ENCODE measurements at regions not wholly inside any gene's neighbourhood (a gene's known extent, or its start where the extent isn't known, plus 50 kb on each side); places are given as distances from the start of the nearest gene placed in this dataset.

- no peak for TF ChIP-seq CTCF (conservative IDR thresholded peaks at IDR 0.05; ENCODE audit: low read depth in 2 of 2)
- no peak for TF ChIP-seq JUNB (IDR thresholded peaks at IDR 0.05; ENCODE audit: unreplicated experiment)
- TF ChIP-seq POLR2AphosphoS5 (IDR thresholded peaks at IDR 0.05; ENCODE audit: low read depth), result no peak
Observed at GRCh38 chr19:30924670-30925069, 424.6 kb downstream of the TSHZ3 start (continued).

GRCh38 chr19:30924069-30924636 is 425.1 kb downstream of the TSHZ3 start:
- Histone ChIP-seq H3K36me3 (ENCODE audit: insufficient read depth) (no peaks in the 10 kb centered on the region), H3K79me2 (replicated peaks; ENCODE audit: insufficient read depth) (no peaks in the 10 kb centered on the region), H2AFZ (no peak overlapping the region), H3K4me3 (no peak overlapping the region), H3K27ac (ENCODE audit: low read depth) (no peak overlapping the region), H3K27me3 (ENCODE audit: insufficient read depth) (no peaks in the 10 kb centered on the region), H4K20me1 (replicated peaks; ENCODE audit: insufficient read depth) (no peaks in the 10 kb centered on the region), H3K4me2 (no peak overlapping the region), H3K9me2 (ENCODE audit: insufficient read depth) (peaks cover 10% of the 10 kb centered on the region; the same call in 1 of the 2 replicates), H3K4me1 (ENCODE audit: insufficient read depth) (no peaks in the 10 kb centered on the region), H3F3A (replicated peaks; ENCODE audit: low read depth) (no peaks in the 10 kb centered on the region)
- H3K4me3 Mint-ChIP-seq, result no peak overlapping the region
- H3K9me3 Mint-ChIP-seq, result no peaks in the 10 kb centered on the region; the same call in 2 of the 3 replicates
- ATAC-seq, result no peak
- H3K27ac Mint-ChIP-seq, result no peak overlapping the region
- peaks cover 15% of the 10 kb centered on the region for H3K4me1 Mint-ChIP-seq
- peaks cover 3% of the 10 kb centered on the region for H3K27me3 Mint-ChIP-seq (ENCODE audit: insufficient read depth, low read depth, poor library complexity)
- H3K36me3 Mint-ChIP-seq (ENCODE audit: low read depth), result peaks cover 7% of the 10 kb centered on the region; the same call in 2 of the 3 replicates
- DNase-seq (ENCODE audit: low spot score), result no peak
- TF ChIP-seq CREB1 (CRISPR knock-in tag; IDR thresholded peaks at IDR 0.05; ENCODE audit: low read depth), result no peak
- TF ChIP-seq JUNB (IDR thresholded peaks at IDR 0.05; ENCODE audit: unreplicated experiment), result no peak
- TF ChIP-seq REST (IDR thresholded peaks at IDR 0.05; ENCODE audit: unreplicated experiment), result no peak
- no peak for TF ChIP-seq EZH2phosphoT487 (IDR thresholded peaks at IDR 0.05; ENCODE audit: unreplicated experiment)
- no peak for TF ChIP-seq ZNF114 (CRISPR knock-in tag; IDR thresholded peaks at IDR 0.05)
- TF ChIP-seq STAT1 (IDR thresholded peaks at IDR 0.05; ENCODE audit: unreplicated experiment), result no peak
- no peak for TF ChIP-seq NANOG (IDR thresholded peaks at IDR 0.05; ENCODE audit: borderline replicate concordance)
- TF ChIP-seq CTCF (conservative IDR thresholded peaks at IDR 0.05; ENCODE audit: low read depth in 2 of 2), result no peak
- no peak for TF ChIP-seq ZNF331 (CRISPR knock-in tag; IDR thresholded peaks at IDR 0.05; ENCODE audit: low read depth)
- TF ChIP-seq ZNF462 (CRISPR knock-in tag; IDR thresholded peaks at IDR 0.05), result no peak
